ENCODE measurements at regions not wholly inside any gene's neighbourhood (a gene's known extent, or its start where the extent isn't known, plus 50 kb on each side); places are given as distances from the start of the nearest gene placed in this dataset.

DNA sequence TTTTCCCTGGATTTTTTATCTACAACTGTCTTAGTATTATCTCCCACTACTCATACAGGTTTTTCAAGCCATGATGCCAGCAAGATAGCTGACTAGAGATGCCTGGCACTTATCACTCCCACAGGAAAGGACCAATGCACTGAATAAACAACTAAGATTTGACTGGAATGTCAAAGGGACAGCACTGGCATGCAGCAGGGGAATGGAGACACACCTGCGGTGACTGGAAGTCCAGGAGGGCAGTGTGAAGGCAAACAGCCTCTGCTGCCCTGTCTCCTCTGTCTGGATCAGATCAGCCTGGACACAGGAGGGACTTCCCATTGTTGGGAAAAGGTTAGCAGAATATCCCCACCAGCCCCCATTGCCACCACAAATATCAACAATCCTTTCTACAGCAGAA, 85.1 kb downstream of the TMEM237 start:
- intact Hi-C loops (cut with micrococcal nuclease; ENCODE audit: unreplicated experiment) (no loop called here), in situ Hi-C loops (cut with HindIII; ENCODE audit: extremely low pct_ligation_motif_present, low pct_unique_long_range_greater_than_20kb) (no loop called here)
- no peaks in the 10 kb centered on the region for H4K20me1 ChIP-seq (ENCODE audit: insufficient read depth, low read length)
- H3K9me3 ChIP-seq (ENCODE audit: low read length), result no peaks in the 10 kb centered on the region
- no peak overlapping the region for H3K9ac ChIP-seq (ENCODE audit: insufficient read depth, low read depth, low read length)
- BruUV-seq (replicated peaks), result no TSS peak
- DNase-seq (ENCODE audit: low spot score) (peak; percentile 75), ATAC-seq (peak; percentile 99), FAIRE-seq (peak; percentile 51)
- H3K36me3 ChIP-seq (replicated peaks in 1 of 2; ENCODE audit: control insufficient read depth in 1 of 2, insufficient read depth in 2 of 2, low read length in 2 of 2), result no peaks in the 10 kb centered on the region
- no peak overlapping the region for H2AFZ ChIP-seq (ENCODE audit: low read length)
- POLR2A ChIA-PET, result no interaction called here
- H3K4me1 ChIP-seq (ENCODE audit: insufficient read depth, low read length), result peaks cover 14% of the 10 kb centered on the region
- H3K27me3 ChIP-seq (ENCODE audit: control insufficient read depth in 1 of 2, insufficient read depth in 2 of 2, low read length in 2 of 2), result no peaks in the 10 kb centered on the region
- no peak overlapping the region for H3K27ac ChIP-seq (ENCODE audit: extremely low read length, insufficient read depth, low read length)
- WGBS (ENCODE audit: low lambda C conversion rate), result 0% methylated on average over 1 of the region's 1 CpG
- CTCF ChIA-PET (ENCODE audit: low intra/inter-chr PET ratio, low total read pairs), result no interaction called here
- 0 out of 2 replicates have a peak overlapping the region, but pooled peaks have one; percentile 11 for H3K4me2 ChIP-seq (ENCODE audit: low read depth, low read length)
- no peaks in the 10 kb centered on the region for H3K79me2 ChIP-seq (ENCODE audit: insufficient read depth, low read length)
- H3K4me3 ChIP-seq (replicated peaks in 1 of 3; ENCODE audit: insufficient read depth in 1 of 3, low read depth in 2 of 3, low read length in 3 of 3), result no peak overlapping the region
- TF ChIP-seq FOXA3 (CRISPR knock-in tag; IDR thresholded peaks at IDR 0.05), result peak; percentile 39; the same call in 1 of the 2 replicates
- 0 out of 2 replicates have a peak, but pooled peaks have one; percentile 26 for TF ChIP-seq ESRRA (CRISPR knock-in tag; IDR thresholded peaks at IDR 0.05; ENCODE audit: low read depth)
- TF ChIP-seq SALL1 (CRISPR knock-in tag; IDR thresholded peaks at IDR 0.05), result peak; percentile 53
- peak; percentile 93 for TF ChIP-seq TEAD3 (CRISPR knock-in tag; optimal IDR thresholded peaks at IDR 0.05; ENCODE audit: borderline replicate concordance)
- TF ChIP-seq, protein P1, sequence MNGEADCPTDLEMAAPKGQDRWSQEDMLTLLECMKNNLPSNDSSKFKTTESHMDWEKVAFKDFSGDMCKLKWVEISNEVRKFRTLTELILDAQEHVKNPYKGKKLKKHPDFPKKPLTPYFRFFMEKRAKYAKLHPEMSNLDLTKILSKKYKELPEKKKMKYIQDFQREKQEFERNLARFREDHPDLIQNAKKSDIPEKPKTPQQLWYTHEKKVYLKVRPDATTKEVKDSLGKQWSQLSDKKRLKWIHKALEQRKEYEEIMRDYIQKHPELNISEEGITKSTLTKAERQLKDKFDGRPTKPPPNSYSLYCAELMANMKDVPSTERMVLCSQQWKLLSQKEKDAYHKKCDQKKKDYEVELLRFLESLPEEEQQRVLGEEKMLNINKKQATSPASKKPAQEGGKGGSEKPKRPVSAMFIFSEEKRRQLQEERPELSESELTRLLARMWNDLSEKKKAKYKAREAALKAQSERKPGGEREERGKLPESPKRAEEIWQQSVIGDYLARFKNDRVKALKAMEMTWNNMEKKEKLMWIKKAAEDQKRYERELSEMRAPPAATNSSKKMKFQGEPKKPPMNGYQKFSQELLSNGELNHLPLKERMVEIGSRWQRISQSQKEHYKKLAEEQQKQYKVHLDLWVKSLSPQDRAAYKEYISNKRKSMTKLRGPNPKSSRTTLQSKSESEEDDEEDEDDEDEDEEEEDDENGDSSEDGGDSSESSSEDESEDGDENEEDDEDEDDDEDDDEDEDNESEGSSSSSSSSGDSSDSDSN (CRISPR knock-in tag; IDR thresholded peaks at IDR 0.05), result peak; percentile 25; the same call in 1 of the 2 replicates
- TF ChIP-seq, protein P2, sequence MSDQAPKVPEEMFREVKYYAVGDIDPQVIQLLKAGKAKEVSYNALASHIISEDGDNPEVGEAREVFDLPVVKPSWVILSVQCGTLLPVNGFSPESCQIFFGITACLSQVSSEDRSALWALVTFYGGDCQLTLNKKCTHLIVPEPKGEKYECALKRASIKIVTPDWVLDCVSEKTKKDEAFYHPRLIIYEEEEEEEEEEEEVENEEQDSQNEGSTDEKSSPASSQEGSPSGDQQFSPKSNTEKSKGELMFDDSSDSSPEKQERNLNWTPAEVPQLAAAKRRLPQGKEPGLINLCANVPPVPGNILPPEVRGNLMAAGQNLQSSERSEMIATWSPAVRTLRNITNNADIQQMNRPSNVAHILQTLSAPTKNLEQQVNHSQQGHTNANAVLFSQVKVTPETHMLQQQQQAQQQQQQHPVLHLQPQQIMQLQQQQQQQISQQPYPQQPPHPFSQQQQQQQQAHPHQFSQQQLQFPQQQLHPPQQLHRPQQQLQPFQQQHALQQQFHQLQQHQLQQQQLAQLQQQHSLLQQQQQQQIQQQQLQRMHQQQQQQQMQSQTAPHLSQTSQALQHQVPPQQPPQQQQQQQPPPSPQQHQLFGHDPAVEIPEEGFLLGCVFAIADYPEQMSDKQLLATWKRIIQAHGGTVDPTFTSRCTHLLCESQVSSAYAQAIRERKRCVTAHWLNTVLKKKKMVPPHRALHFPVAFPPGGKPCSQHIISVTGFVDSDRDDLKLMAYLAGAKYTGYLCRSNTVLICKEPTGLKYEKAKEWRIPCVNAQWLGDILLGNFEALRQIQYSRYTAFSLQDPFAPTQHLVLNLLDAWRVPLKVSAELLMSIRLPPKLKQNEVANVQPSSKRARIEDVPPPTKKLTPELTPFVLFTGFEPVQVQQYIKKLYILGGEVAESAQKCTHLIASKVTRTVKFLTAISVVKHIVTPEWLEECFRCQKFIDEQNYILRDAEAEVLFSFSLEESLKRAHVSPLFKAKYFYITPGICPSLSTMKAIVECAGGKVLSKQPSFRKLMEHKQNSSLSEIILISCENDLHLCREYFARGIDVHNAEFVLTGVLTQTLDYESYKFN (CRISPR knock-in tag; conservative IDR thresholded peaks at IDR 0.05), result 0 out of 2 replicates have a peak, but pooled peaks have one; percentile 13
- peak; percentile 85; the same call in 1 of the 2 replicates for TF ChIP-seq ZNF292 (CRISPR knock-in tag; IDR thresholded peaks at IDR 0.05; ENCODE audit: borderline replicate concordance, low read depth)
- TF ChIP-seq HDAC2 (CRISPR knock-in tag; IDR thresholded peaks at IDR 0.05), result 0 out of 2 replicates have a peak, but pooled peaks have one; percentile 29
- TF ChIP-seq, protein P3, sequence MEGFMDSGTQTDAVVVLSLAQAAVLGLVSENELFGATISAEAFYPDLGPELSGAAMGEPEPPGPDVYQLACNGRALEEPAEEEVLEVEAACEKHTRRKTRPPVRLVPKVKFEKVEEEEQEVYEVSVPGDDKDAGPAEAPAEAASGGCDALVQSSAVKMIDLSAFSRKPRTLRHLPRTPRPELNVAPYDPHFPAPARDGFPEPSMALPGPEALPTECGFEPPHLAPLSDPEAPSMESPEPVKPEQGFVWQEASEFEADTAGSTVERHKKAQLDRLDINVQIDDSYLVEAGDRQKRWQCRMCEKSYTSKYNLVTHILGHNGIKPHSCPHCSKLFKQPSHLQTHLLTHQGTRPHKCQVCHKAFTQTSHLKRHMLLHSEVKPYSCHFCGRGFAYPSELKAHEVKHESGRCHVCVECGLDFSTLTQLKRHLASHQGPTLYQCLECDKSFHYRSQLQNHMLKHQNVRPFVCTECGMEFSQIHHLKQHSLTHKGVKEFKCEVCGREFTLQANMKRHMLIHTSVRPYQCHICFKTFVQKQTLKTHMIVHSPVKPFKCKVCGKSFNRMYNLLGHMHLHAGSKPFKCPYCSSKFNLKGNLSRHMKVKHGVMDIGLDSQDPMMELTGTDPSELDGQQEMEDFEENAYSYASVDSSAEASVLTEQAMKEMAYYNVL (CRISPR knock-in tag; IDR thresholded peaks at IDR 0.05; ENCODE audit: borderline replicate concordance), result no peak
- TF ChIP-seq, protein P4, sequence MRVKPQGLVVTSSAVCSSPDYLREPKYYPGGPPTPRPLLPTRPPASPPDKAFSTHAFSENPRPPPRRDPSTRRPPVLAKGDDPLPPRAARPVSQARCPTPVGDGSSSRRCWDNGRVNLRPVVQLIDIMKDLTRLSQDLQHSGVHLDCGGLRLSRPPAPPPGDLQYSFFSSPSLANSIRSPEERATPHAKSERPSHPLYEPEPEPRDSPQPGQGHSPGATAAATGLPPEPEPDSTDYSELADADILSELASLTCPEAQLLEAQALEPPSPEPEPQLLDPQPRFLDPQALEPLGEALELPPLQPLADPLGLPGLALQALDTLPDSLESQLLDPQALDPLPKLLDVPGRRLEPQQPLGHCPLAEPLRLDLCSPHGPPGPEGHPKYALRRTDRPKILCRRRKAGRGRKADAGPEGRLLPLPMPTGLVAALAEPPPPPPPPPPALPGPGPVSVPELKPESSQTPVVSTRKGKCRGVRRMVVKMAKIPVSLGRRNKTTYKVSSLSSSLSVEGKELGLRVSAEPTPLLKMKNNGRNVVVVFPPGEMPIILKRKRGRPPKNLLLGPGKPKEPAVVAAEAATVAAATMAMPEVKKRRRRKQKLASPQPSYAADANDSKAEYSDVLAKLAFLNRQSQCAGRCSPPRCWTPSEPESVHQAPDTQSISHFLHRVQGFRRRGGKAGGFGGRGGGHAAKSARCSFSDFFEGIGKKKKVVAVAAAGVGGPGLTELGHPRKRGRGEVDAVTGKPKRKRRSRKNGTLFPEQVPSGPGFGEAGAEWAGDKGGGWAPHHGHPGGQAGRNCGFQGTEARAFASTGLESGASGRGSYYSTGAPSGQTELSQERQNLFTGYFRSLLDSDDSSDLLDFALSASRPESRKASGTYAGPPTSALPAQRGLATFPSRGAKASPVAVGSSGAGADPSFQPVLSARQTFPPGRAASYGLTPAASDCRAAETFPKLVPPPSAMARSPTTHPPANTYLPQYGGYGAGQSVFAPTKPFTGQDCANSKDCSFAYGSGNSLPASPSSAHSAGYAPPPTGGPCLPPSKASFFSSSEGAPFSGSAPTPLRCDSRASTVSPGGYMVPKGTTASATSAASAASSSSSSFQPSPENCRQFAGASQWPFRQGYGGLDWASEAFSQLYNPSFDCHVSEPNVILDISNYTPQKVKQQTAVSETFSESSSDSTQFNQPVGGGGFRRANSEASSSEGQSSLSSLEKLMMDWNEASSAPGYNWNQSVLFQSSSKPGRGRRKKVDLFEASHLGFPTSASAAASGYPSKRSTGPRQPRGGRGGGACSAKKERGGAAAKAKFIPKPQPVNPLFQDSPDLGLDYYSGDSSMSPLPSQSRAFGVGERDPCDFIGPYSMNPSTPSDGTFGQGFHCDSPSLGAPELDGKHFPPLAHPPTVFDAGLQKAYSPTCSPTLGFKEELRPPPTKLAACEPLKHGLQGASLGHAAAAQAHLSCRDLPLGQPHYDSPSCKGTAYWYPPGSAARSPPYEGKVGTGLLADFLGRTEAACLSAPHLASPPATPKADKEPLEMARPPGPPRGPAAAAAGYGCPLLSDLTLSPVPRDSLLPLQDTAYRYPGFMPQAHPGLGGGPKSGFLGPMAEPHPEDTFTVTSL (CRISPR knock-in tag; IDR thresholded peaks at IDR 0.05; ENCODE audit: borderline replicate concordance), result no peak
- no peak for TF ChIP-seq ZNF766 (CRISPR knock-in tag; IDR thresholded peaks at IDR 0.05; ENCODE audit: borderline replicate concordance)

Data from HepG2 (cell line).